ENCODE measurements at regions not wholly inside any gene's neighbourhood (a gene's known extent, or its start where the extent isn't known, plus 50 kb on each side); places are given as distances from the start of the nearest gene placed in this dataset.

DNA sequence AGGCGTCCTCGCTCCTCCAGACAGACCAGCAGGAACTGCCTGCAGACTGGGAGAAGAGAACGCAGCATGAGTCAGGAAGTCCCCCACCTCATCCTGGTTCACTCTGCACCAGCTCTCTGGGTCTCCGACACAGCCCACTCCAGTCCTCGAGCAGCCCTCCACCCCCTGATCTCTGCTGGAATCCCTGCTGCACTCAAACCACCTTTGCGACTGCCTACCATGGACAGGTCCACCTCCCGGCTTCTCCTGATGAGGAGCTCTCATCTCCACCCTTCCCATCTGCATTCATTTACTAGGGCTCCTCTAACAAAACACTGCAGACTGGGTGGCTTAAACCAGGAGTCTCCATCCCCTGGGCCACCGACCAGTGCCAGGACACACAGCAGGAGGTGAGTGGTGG is 202.3 kb upstream of the IGF1R start:
- TF ChIP-seq GATA2 (IDR thresholded peaks at IDR 0.05; ENCODE audit: low read depth, low read length): no peak
- no peak for TF ChIP-seq GATA3 (IDR thresholded peaks at IDR 0.05; ENCODE audit: low read depth, low read length)
